ENCODE measurements at regions not wholly inside any gene's neighbourhood (a gene's known extent, or its start where the extent isn't known, plus 50 kb on each side); places are given as distances from the start of the nearest gene placed in this dataset.
"Not testable (repeated sequence)": the region's sequence is repeated elsewhere in the genome, so short reads cannot be mapped to it uniquely, and the experiment has no call there.

GRCh38 chr13:74557870-74558269 lies 423.7 kb upstream of the KLF12 start:
- DNase-seq: no peak

GRCh38 chr13:74555651-74556420 lies 421.6 kb upstream of the KLF12 start:
- DNase-seq: no peak

GRCh38 chr13:74555276-74555625 lies 421.0 kb upstream of the KLF12 start:
- DNase-seq: no peak

GRCh38 chr13:74554569-74555275 lies 420.5 kb upstream of the KLF12 start:
- DNase-seq: no peak

- no peak for DNase-seq
These were observed 415.8 kb upstream of the KLF12 start for GRCh38 chr13:74550039-74550438.

GRCh38 chr13:74536649-74537048 lies 402.4 kb upstream of the KLF12 start:
- not testable (repeated sequence) for DNase-seq

GRCh38 chr13:74533226-74533625 lies 399.0 kb upstream of the KLF12 start:
- DNase-seq: no peak

GRCh38 chr13:74530011-74530410 lies 395.8 kb upstream of the KLF12 start:
- DNase-seq: no peak

GRCh38 chr13:74528734-74529513 lies 394.7 kb upstream of the KLF12 start:
- DNase-seq: no peak

GRCh38 chr13:74523057-74523456 lies 388.9 kb upstream of the KLF12 start:
- no peak for DNase-seq

GRCh38 chr13:74511523-74511922 lies 377.3 kb upstream of the KLF12 start:
- DNase-seq: no peak

- DNase-seq: no peak
These were observed 353.0 kb upstream of the KLF12 start for GRCh38 chr13:74487091-74487722.

GRCh38 chr13:74485757-74486156 lies 351.6 kb upstream of the KLF12 start:
- no peak for DNase-seq

- DNase-seq: no peak
These were observed 344.9 kb upstream of the KLF12 start for GRCh38 chr13:74479124-74479523.

GRCh38 chr13:74476788-74477187 lies 342.6 kb upstream of the KLF12 start:
- DNase-seq: no peak

GRCh38 chr13:74476365-74476764 lies 342.2 kb upstream of the KLF12 start:
- no peak for DNase-seq

- DNase-seq: no peak
These were observed 332.7 kb upstream of the KLF12 start for GRCh38 chr13:74466864-74467263.

- no peak for DNase-seq
These were observed 331.8 kb upstream of the KLF12 start for GRCh38 chr13:74466020-74466419.

GRCh38 chr13:74465271-74465670 lies 331.1 kb upstream of the KLF12 start:
- no peak for DNase-seq

- DNase-seq: peak; percentile 65
These were observed 330.5 kb upstream of the KLF12 start for GRCh38 chr13:74464670-74465069.

- no peak for DNase-seq
These were observed 326.8 kb upstream of the KLF12 start for GRCh38 chr13:74461011-74461410.

- no peak for DNase-seq
These were observed 318.7 kb upstream of the KLF12 start for GRCh38 chr13:74452881-74453280.

GRCh38 chr13:74452176-74452575 lies 318.0 kb upstream of the KLF12 start:
- no peak for DNase-seq
